ENCODE measurements at regions not wholly inside any gene's neighbourhood (a gene's known extent, or its start where the extent isn't known, plus 50 kb on each side); places are given as distances from the start of the nearest gene placed in this dataset.

GRCh38 chr12:115680967-115681366 lies 596.5 kb downstream of the MED13L start:
- no TSS peak for BruUV-seq (replicated peaks)
- no peak for TF ChIP-seq CTCF (IDR thresholded peaks at IDR 0.05; ENCODE audit: unreplicated experiment)

DNA sequence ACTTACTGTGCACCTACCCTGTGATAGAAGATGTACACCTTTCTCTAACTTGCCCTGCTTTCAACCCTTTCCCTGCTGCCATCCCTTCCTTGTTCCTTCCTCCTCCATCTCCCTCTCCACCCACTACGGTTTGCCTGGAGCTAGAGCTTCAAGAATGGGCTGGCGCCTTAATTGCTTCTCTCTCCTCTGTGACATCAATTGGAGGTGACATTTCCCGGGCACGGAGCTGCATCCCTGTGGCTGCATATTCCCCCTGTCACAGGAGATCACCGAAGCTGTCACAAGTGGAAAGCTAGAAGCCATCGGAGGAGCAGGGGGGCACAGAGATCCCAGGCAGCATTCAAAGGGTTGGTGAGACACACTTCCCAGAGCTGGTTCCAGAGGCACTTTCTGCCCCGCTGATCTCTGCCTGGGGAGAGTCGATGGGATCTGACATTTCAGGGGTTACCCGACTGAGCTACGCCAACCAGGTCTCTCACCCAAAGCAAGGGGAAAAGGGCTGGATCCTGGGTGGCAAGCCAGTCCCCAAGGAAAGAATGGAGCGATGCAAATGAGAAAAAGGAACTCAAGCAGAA lies 604.9 kb downstream of the MED13L start:
- Mint-ChIP-seq H3K27me3 (ENCODE audit: unreplicated experiment) (no peaks in the 10 kb centered on the region), H3K4me1 (ENCODE audit: low read depth, unreplicated experiment) (no peaks in the 10 kb centered on the region), H3K9me3 (ENCODE audit: low read depth, unreplicated experiment) (peaks cover 31% of the 10 kb centered on the region), H3K27ac (ENCODE audit: unreplicated experiment) (no peak overlapping the region), H3K36me3 (ENCODE audit: insufficient read depth, unreplicated experiment) (no peaks in the 10 kb centered on the region), H3K4me3 (ENCODE audit: low read depth, unreplicated experiment) (no peak overlapping the region)
- intact Hi-C loops (cut with micrococcal nuclease; ENCODE audit: unreplicated experiment): no loop called here
- TF ChIP-seq CTCF (IDR thresholded peaks at IDR 0.05; ENCODE audit: unreplicated experiment): no peak
- no peak for DNase-seq
- CTCF ChIA-PET: no interaction called here
- no TSS peak for BruUV-seq (replicated peaks)

More at GRCh38 chr12:115680967-115681366, 596.5 kb downstream of the MED13L start:
- CTCF ChIA-PET: no interaction called here
- no peak overlapping the region for H3K4me3 Mint-ChIP-seq (ENCODE audit: low read depth, unreplicated experiment)
- DNase-seq: no peak
- H3K27me3 Mint-ChIP-seq (ENCODE audit: unreplicated experiment): no peaks in the 10 kb centered on the region
- H3K36me3 Mint-ChIP-seq (ENCODE audit: insufficient read depth, unreplicated experiment): no peaks in the 10 kb centered on the region
- intact Hi-C loops (cut with micrococcal nuclease; ENCODE audit: unreplicated experiment): no loop called here
- H3K4me1 Mint-ChIP-seq (ENCODE audit: low read depth, unreplicated experiment): no peaks in the 10 kb centered on the region
- H3K9me3 Mint-ChIP-seq (ENCODE audit: low read depth, unreplicated experiment): peaks cover 22% of the 10 kb centered on the region
- H3K27ac Mint-ChIP-seq (ENCODE audit: unreplicated experiment): no peak overlapping the region

- TF ChIP-seq CTCF (IDR thresholded peaks at IDR 0.05; ENCODE audit: unreplicated experiment): no peak
- Mint-ChIP-seq H3K9me3 (ENCODE audit: low read depth, unreplicated experiment) (peaks cover 30% of the 10 kb centered on the region), H3K4me3 (ENCODE audit: low read depth, unreplicated experiment) (no peak overlapping the region), H3K27ac (ENCODE audit: unreplicated experiment) (no peak overlapping the region), H3K36me3 (ENCODE audit: insufficient read depth, unreplicated experiment) (no peaks in the 10 kb centered on the region), H3K4me1 (ENCODE audit: low read depth, unreplicated experiment) (no peaks in the 10 kb centered on the region), H3K27me3 (ENCODE audit: unreplicated experiment) (no peaks in the 10 kb centered on the region)
- CTCF ChIA-PET: no interaction called here
- intact Hi-C loops (cut with micrococcal nuclease; ENCODE audit: unreplicated experiment): no loop called here
- no peak for DNase-seq
- no TSS peak for BruUV-seq (replicated peaks)
Observed at GRCh38 chr12:115672086-115672485, 605.4 kb downstream of the MED13L start.

- H3K9me3 Mint-ChIP-seq (ENCODE audit: low read depth, unreplicated experiment): peaks cover 25% of the 10 kb centered on the region
- no peaks in the 10 kb centered on the region for H3K36me3 Mint-ChIP-seq (ENCODE audit: insufficient read depth, unreplicated experiment)
- no peak overlapping the region for H3K4me3 Mint-ChIP-seq (ENCODE audit: low read depth, unreplicated experiment)
- H3K4me1 Mint-ChIP-seq (ENCODE audit: low read depth, unreplicated experiment): no peaks in the 10 kb centered on the region
- no TSS peak for BruUV-seq (replicated peaks)
- H3K27ac Mint-ChIP-seq (ENCODE audit: unreplicated experiment): no peak overlapping the region
- no peaks in the 10 kb centered on the region for H3K27me3 Mint-ChIP-seq (ENCODE audit: unreplicated experiment)
- TF ChIP-seq CTCF (IDR thresholded peaks at IDR 0.05; ENCODE audit: unreplicated experiment): no peak
- CTCF ChIA-PET: no interaction called here
- intact Hi-C loops (cut with micrococcal nuclease; ENCODE audit: unreplicated experiment): no loop called here
- DNase-seq: no peak
Observed at GRCh38 chr12:115670869-115671268, 606.6 kb downstream of the MED13L start.

All from Calu3 (cell line).